Lower leg skin (tissue), 4 donors: ENCODE measurements at regions not wholly inside any gene's neighbourhood (a gene's known extent, or its start where the extent isn't known, plus 50 kb on each side); places are given as distances from the start of the nearest gene placed in this dataset.
A peak's percentile ranks its signal among the peaks of the same experiment; 100 is the strongest.

Source experiments
- DNase-seq, 2 donors: peaks; one replicate each; pipeline ENCODE4 v3.0.0-alpha.2; 2019; ENCODE audit warnings: low spot score in 2 of 2
- H3K4me3 ChIP-seq: fragments of 200-600 bp; sonication (generic); 2 replicates; pipeline ENCODE4 v1.5.1; 2017; ENCODE audit warnings: mild to moderate bottlenecking, low read depth; ENCODE audit not compliant: poor library complexity, severe bottlenecking
- POLR2A ChIP-seq, 2 donors: fragments of 450-650 bp; IDR thresholded peaks; one replicate each; pipeline ENCODE4 v1.6.1; 2016 to 2017; ENCODE audit warnings: antibody characterized with exemption in 2 of 2, mild to moderate bottlenecking in 1 of 2, moderate library complexity in 1 of 2
- WGBS, 2 donors: methylation state at CpG; one replicate each; pipeline ENCODE4 v1.1.5; 2018; 5-methylcytosine and 5-hydroxymethylcytosine counted together
- intact Hi-C: fragments of 100-400 bp; cut with DNase I; formaldehyde crosslinking; loops from one replicate; pipeline ENCODE4 v1.15.0; 2023; ENCODE audit warnings: low total_unique reads
- TF ChIP-seq, protein P1 (sequence below), 3 donors: fragments of 450-650 bp; IDR thresholded peaks; one replicate each; pipeline ENCODE4 v1.5.1; 2016; ENCODE audit warnings: antibody characterized with exemption in 3 of 3, mild to moderate bottlenecking in 3 of 3, moderate library complexity in 2 of 3

DNA sequence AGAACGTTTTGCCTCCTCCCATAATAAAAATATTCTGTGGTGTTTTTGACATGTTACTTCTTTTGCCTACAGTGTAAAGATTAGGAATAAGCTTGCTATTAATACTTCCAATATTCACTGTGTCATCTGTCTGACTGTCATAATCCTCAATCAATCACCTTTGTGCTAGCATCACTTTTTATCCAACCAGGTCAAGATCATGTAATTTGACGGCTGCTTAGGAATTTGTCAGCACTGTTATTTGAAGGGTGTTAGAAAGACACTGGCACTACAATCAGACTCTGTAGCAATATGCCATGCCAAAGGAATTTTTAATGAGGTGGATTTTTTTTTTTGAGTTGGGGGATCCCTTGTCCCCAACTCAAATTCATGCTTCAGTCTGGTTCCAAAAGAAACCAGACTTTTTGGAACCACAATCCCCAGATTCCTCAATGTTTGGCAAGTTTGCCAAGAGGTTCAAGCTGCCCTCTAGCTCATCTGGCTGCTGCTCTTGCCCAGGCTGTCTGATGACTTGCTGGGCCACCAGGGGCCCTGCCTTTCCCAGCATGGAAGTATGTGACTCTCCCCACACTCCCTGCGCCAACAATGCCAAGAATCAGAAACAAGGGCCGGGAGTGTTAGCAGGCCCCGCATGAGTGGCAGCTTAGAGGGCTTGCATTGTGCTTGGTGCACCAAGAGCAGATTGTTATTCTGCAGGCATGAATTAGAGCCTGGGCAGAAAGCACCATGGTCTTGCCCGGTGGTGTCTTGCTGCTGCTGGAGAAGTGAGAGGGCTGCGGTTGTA lies 58.6 kb upstream of the TSC22D2 start:
- TF ChIP-seq, protein P1, sequence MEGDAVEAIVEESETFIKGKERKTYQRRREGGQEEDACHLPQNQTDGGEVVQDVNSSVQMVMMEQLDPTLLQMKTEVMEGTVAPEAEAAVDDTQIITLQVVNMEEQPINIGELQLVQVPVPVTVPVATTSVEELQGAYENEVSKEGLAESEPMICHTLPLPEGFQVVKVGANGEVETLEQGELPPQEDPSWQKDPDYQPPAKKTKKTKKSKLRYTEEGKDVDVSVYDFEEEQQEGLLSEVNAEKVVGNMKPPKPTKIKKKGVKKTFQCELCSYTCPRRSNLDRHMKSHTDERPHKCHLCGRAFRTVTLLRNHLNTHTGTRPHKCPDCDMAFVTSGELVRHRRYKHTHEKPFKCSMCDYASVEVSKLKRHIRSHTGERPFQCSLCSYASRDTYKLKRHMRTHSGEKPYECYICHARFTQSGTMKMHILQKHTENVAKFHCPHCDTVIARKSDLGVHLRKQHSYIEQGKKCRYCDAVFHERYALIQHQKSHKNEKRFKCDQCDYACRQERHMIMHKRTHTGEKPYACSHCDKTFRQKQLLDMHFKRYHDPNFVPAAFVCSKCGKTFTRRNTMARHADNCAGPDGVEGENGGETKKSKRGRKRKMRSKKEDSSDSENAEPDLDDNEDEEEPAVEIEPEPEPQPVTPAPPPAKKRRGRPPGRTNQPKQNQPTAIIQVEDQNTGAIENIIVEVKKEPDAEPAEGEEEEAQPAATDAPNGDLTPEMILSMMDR (IDR thresholded peaks at IDR 0.05), result no peak
- TF ChIP-seq POLR2A (IDR thresholded peaks at IDR 0.05), result no peak
- no peak for DNase-seq
- H3K4me3 ChIP-seq, result no peak overlapping the region
- intact Hi-C loops, result no loop called here
- WGBS, 2 donors, result 43 to 44% methylated on average over 7 of the region's 7 CpGs

DNA sequence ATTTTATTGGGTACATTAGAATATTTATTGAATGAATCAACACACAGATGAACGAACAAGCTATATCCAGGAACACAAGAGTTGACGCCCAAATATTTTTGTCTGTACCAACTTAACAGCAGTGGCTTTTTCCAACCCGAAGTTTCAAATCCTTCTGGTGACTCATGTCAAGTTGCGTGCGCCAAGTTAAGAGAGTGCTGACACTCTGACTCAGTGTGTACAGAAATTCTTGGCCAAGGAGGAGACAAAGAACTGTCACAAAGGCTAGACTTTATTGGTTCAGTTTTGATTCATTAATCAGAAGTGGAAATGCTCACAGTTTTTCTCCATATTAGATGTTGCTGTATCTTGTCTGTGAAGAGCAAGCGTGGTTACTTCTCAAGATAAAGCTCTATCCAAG lies 59.6 kb upstream of the TSC22D2 start:
- peak in 1 of 2 donors; percentile 87 for DNase-seq
- intact Hi-C loops, result no loop called here
- no peak overlapping the region for H3K4me3 ChIP-seq
- TF ChIP-seq, protein P1 (IDR thresholded peaks at IDR 0.05), result no peak
- 11 to 14% methylated on average over 6 of the region's 6 CpGs for WGBS, 2 donors

DNA sequence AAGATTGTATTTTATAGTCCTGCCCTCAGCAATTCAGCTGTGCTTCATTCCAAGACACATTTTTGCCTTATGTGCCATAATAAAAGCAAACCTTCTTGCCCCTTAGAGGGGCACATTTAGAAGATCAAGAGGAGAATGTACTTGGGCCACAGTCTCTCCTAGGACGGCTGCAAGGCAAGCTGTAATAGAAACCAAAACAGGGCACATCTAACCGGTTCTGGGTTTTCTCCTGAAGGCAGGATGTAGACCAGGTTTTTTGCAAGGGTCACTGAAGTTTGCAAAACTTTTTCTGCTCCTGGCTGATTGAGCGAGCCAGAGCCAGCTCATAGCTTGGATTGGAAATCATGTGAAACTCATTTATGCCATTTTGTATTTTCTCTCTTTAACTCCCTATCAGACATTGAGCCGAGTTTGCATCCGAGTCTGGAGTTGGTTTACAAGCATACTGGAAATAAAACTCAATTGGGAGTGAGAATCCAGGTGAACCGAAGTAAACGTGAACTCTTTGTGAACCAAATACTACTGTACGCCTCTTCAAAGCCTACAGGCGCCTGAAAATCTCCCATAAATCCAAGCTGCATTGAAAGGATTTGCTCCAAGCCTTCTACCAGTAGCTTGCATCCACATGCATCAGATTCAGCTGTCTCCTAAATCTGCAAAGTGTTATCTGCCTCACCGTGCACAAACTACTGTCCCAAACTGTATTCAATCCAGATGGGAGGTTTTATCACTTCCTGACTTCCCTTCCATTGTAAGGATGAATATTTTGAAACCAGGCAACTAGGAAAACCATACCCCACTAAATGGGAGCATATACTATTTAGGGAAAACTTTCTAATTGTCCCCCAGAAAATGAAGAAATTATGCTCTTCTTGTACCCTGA lies 60.9 kb upstream of the TSC22D2 start:
- TF ChIP-seq, protein P1 (IDR thresholded peaks at IDR 0.05), result no peak
- 43 to 45% methylated on average over 10 of the region's 10 CpGs for WGBS, 2 donors
- no peak for DNase-seq
- intact Hi-C loops, result no loop called here
- no peak overlapping the region for H3K4me3 ChIP-seq

DNA sequence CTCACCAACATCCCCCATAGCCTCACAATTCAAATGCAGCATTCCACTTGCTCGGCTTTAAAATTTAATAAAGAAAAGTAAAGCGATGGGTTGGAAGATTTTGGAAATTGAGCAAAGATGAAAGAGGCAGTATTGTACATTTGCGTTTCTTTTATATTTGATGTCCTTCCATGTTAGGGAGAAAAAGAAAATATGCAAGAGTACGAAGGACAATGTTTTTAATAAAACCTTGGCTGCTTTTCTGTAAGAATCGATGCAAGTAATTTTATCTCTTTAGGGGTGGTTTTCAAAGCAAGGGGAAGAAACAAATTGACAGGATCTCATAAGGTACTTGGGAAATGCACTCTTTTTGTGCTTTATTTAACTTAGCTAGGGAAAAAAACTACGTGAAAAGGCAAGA lies 61.8 kb upstream of the TSC22D2 start:
- intact Hi-C loops, result no loop called here
- DNase-seq, result no peak
- TF ChIP-seq, protein P1 (IDR thresholded peaks at IDR 0.05), result no peak
- no peak for TF ChIP-seq POLR2A (IDR thresholded peaks at IDR 0.05)
- WGBS, 2 donors, result 65 to 75% methylated on average over 6 of the region's 6 CpGs
- no peak overlapping the region for H3K4me3 ChIP-seq

DNA sequence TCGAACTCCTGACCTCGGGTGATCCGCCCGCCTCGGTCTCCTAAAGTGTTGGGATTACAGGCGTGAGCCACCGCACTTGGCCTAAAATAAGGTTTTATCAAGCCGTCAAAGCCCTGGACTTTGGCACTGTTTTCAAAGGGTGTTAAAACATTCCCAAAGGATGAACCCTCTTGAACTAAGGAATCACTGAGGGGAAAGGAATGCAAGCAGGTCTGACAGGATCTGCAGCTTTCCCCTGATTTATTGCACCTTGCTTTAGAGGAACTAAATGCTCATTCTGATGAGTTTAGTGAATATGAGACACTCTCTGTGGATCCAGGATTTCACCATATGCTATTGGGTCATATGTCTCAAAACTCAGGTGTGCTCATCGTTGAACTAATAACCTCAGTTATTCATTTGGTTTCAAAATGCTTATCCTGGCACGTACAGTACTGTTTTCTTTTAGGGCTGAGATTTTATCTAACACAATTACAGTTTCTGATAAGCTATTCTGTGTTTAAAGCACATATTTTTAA lies 63.0 kb upstream of the TSC22D2 start:
- no peak for TF ChIP-seq POLR2A (IDR thresholded peaks at IDR 0.05)
- TF ChIP-seq, protein P1 (IDR thresholded peaks at IDR 0.05), result no peak
- no peak overlapping the region for H3K4me3 ChIP-seq
- intact Hi-C loops, result no loop called here
- 62 to 73% methylated on average over 10 of the region's 10 CpGs for WGBS, 2 donors
- no peak for DNase-seq
